ENCODE measurements at regions not wholly inside any gene's neighbourhood (a gene's known extent, or its start where the extent isn't known, plus 50 kb on each side); places are given as distances from the start of the nearest gene placed in this dataset.

- TF ChIP-seq EZH2phosphoT487 (IDR thresholded peaks at IDR 0.05; ENCODE audit: low read depth) (no peak), CTCF (IDR thresholded peaks at IDR 0.05; ENCODE audit: low read depth, low read length) (no peak)
Observed at GRCh38 chr13:104683789-104684188, 1617.6 kb upstream of the SLC10A2 start.

All from OCI-LY3 (cell line).